B cell (primary cell): ENCODE measurements at regions not wholly inside any gene's neighbourhood (a gene's known extent, or its start where the extent isn't known, plus 50 kb on each side); places are given as distances from the start of the nearest gene placed in this dataset.

Source experiments
- ATAC-seq: fragments of 200-7000 bp; cut with Tn5 transposase; one replicate; pipeline ENCODE4 v1.10.0; 2021; ENCODE audit warnings: low read depth, mild to moderate bottlenecking, moderate number of reproducible peaks, moderate library complexity
- CTCF ChIA-PET: fragments of 350-600 bp; sonication (Branson Sonifier 250); formaldehyde crosslinking; loops from one replicate; lab custom pipeline; 2021; ENCODE audit warnings: antibody characterized with exemption, inconsistent platforms; lab: Charles Lee
- POLR2A ChIA-PET: fragments of 350-600 bp; sonication (Branson Sonifier 250); formaldehyde crosslinking; loops from one replicate; lab custom pipeline; 2021; ENCODE audit warnings: antibody characterized with exemption; lab: Charles Lee
- DNase-seq: peaks from one replicate; pipeline ENCODE4 v3.0.0; 2013
- H2AFZ ChIP-seq: 2 replicates; pipeline ENCODE4 v1.6.1; 2012; ENCODE audit warnings: mild to moderate bottlenecking, low read depth, low read length; ENCODE audit not compliant: insufficient read depth, poor library complexity, severe bottlenecking
- H3K27ac ChIP-seq, 2 donors: 1 replicate in 1 of 2; 2 replicates in 1 of 2; pipeline ENCODE4 v1.5.1; 2012 to 2013; ENCODE audit warnings: low read length in 2 of 2, mild to moderate bottlenecking in 2 of 2, moderate library complexity in 1 of 2
- H3K27me3 ChIP-seq, 4 experiments: fragments of 200-600 bp in 1 of 4; sonication (generic) in 1 of 4; replicated peaks in 1 of 4; 1 replicate in 2 of 4; 2 replicates in 2 of 4; pipeline versions ENCODE4 v1.6.1 to v1.7.0; 2013 to 2016; ENCODE audit warnings: low read length in 3 of 4, mild to moderate bottlenecking in 2 of 4, mixed read lengths in 1 of 4, moderate library complexity in 1 of 4; ENCODE audit not compliant: insufficient read depth in 4 of 4, control insufficient read depth in 3 of 4; ENCODE audit errors: control extremely low read depth in 1 of 4
- H3K36me3 ChIP-seq, 2 experiments: replicated peaks in 1 of 2; 1 replicate in 1 of 2; 2 replicates in 1 of 2; pipeline versions ENCODE4 v1.6.1 to v1.7.1; 2013; ENCODE audit warnings: low read length in 1 of 2; ENCODE audit not compliant: insufficient read depth in 2 of 2, control insufficient read depth in 1 of 2; ENCODE audit errors: control extremely low read depth in 1 of 2, extremely low read depth in 1 of 2
- H3K4me1 ChIP-seq, 2 donors: fragments of 200-600 bp in 1 of 2; sonication (generic) in 1 of 2; 1 replicate in 1 of 2; 2 replicates in 1 of 2; pipeline versions ENCODE4 v1.5.1 to v1.6.1; 2013 to 2017; ENCODE audit warnings: low read length in 2 of 2; ENCODE audit not compliant: control insufficient read depth in 2 of 2, insufficient read depth in 2 of 2
- H3K4me2 ChIP-seq: replicated peaks from 2 replicates; pipeline ENCODE3; 2012; ENCODE audit warnings: mild to moderate bottlenecking, low read depth, low read length; ENCODE audit not compliant: poor library complexity, severe bottlenecking
- H3K4me3 ChIP-seq, 5 experiments: fragments of 200-600 bp in 1 of 5; sonication (generic) in 1 of 5; 1 replicate in 3 of 5; 2 replicates in 2 of 5; pipeline versions ENCODE4 v1.5.1 to v1.7.0; 2011 to 2016; ENCODE audit warnings: low read length in 4 of 5, mild to moderate bottlenecking in 4 of 5, low read depth in 2 of 5, control low read depth in 1 of 5, moderate library complexity in 1 of 5; ENCODE audit not compliant: insufficient read depth in 1 of 5; ENCODE audit errors: control extremely low read depth in 1 of 5, extremely low read depth in 1 of 5
- H3K79me2 ChIP-seq: fragments of 200-600 bp; sonication (generic); one replicate; pipeline ENCODE4 v1.6.0; 2016; ENCODE audit warnings: low read length; ENCODE audit not compliant: control insufficient read depth, insufficient read depth
- H3K9ac ChIP-seq: fragments of 200-600 bp; sonication (generic); 2 replicates; pipeline ENCODE4 v1.6.1; 2017; ENCODE audit warnings: mild to moderate bottlenecking, low read length, moderate library complexity
- H3K9me3 ChIP-seq, 3 donors: one replicate each; pipeline versions ENCODE4 v1.6.1 to v1.7.1; 2013; ENCODE audit warnings: low read length in 2 of 3; ENCODE audit not compliant: control insufficient read depth in 2 of 3, insufficient read depth in 1 of 3; ENCODE audit errors: control extremely low read depth in 1 of 3
- H4K20me1 ChIP-seq: 2 replicates; pipeline ENCODE4 v1.6.0; 2012; ENCODE audit warnings: mild to moderate bottlenecking, low read length; ENCODE audit not compliant: insufficient read depth, control insufficient read depth, poor library complexity, severe bottlenecking
- H3K27ac Mint-ChIP-seq: one replicate; pipeline ENCODE4 v1.8.0; 2021; ENCODE audit warnings: mixed read lengths
- H3K27me3 Mint-ChIP-seq: one replicate; pipeline ENCODE4 v1.8.0; 2021; ENCODE audit warnings: mixed read lengths
- H3K4me1 Mint-ChIP-seq: one replicate; pipeline ENCODE4 v1.8.0; 2021; ENCODE audit warnings: mixed read lengths
- H3K4me3 Mint-ChIP-seq: one replicate; pipeline ENCODE4 v1.8.0; 2021; ENCODE audit warnings: mixed read lengths
- H3K9me3 Mint-ChIP-seq: one replicate; pipeline ENCODE4 v1.8.0; 2022; ENCODE audit warnings: mixed read lengths; ENCODE audit not compliant: insufficient read depth
- CTCF ChIP-seq: fragments of 200-600 bp; IDR thresholded peaks from one replicate; pipeline ENCODE4 v1.8.0; 2022; ENCODE audit warnings: antibody characterized with exemption, mild to moderate bottlenecking
- EZH2 ChIP-seq: IDR thresholded peaks from 2 replicates; pipeline ENCODE4 v1.6.1; 2012; ENCODE audit warnings: borderline replicate concordance, low read depth, mild to moderate bottlenecking, moderate library complexity, low read length; ENCODE audit not compliant: insufficient read depth, poor library complexity, severe bottlenecking
- WGBS: methylation state at CpG from one replicate; pipeline ENCODE4 v1.1.5; 2013; ENCODE audit warnings: missing lambda C conversion rate; ENCODE audit not compliant: insufficient coverage; 5-methylcytosine and 5-hydroxymethylcytosine counted together
- intact Hi-C: fragments of 100-400 bp; cut with micrococcal nuclease; formaldehyde crosslinking; loops from one replicate; pipeline ENCODE4 v1.10.0; 2022

GRCh38 chr13:99037756-99038155 lies 59.9 kb upstream of the DOCK9 start:
- intact Hi-C loops, result no loop called here
- H3K36me3 ChIP-seq, result no peaks in the 10 kb centered on the region
- ChIA-PET POLR2A (no interaction called here), CTCF (interaction anchor here (0.6 to 0.7 kb wide), 3 partner anchors 15 to 723 kb away, joined by 3 read pairs; no protein-coding TSS in a partner anchor)
- peaks cover 10% of the 10 kb centered on the region for H3K79me2 ChIP-seq
- peaks cover 0 to 8% of the 10 kb centered on the region in 2 donors for H3K4me1 ChIP-seq
- no peak overlapping the region for H3K27ac ChIP-seq
- no peak for DNase-seq
- H3K27me3 Mint-ChIP-seq, result peaks cover 22% of the 10 kb centered on the region
- H3K9me3 Mint-ChIP-seq, result peaks cover 6% of the 10 kb centered on the region
- H4K20me1 ChIP-seq, result peaks cover 15% of the 10 kb centered on the region
- H3K27me3 ChIP-seq, result peaks cover 0 to 19% (median 14%) of the 10 kb centered on the region in 4 experiments
- H3K9ac ChIP-seq, result no peak overlapping the region
- WGBS, result no CpG with 5 or more reads among the region's 2 CpGs
- no peak for TF ChIP-seq CTCF
- TF ChIP-seq EZH2, result no peak
- H3K4me3 Mint-ChIP-seq, result no peak overlapping the region
- peaks cover 6% of the 10 kb centered on the region for H3K4me1 Mint-ChIP-seq
- H3K27ac Mint-ChIP-seq, result no peak overlapping the region
- H3K4me3 ChIP-seq, result no peak overlapping the region
- no peak for ATAC-seq
- H3K9me3 ChIP-seq, result peaks cover 0 to 3% (median 0%) of the 10 kb centered on the region in 3 donors
- H3K4me2 ChIP-seq, result no peak overlapping the region
- no peak overlapping the region for H2AFZ ChIP-seq

- H3K27ac ChIP-seq, result no peak overlapping the region
- peaks cover 0 to 3% (median 0%) of the 10 kb centered on the region in 3 donors for H3K9me3 ChIP-seq
- H4K20me1 ChIP-seq, result peaks cover 35% of the 10 kb centered on the region
- H3K4me1 Mint-ChIP-seq, result peaks cover 5% of the 10 kb centered on the region
- TF ChIP-seq CTCF (no peak), EZH2 (no peak)
- CTCF ChIA-PET, result no interaction called here
- POLR2A ChIA-PET, result no interaction called here
- peaks cover 0 to 21% of the 10 kb centered on the region in 2 donors for H3K4me1 ChIP-seq
- no peak overlapping the region for H2AFZ ChIP-seq
- ATAC-seq (no peak), DNase-seq (no peak)
- H3K4me3 ChIP-seq, result no peak overlapping the region
- no peak overlapping the region for H3K4me2 ChIP-seq
- no peak overlapping the region for H3K4me3 Mint-ChIP-seq
- peaks cover 26% of the 10 kb centered on the region for H3K79me2 ChIP-seq
- H3K27me3 Mint-ChIP-seq, result peaks cover 41% of the 10 kb centered on the region
- peaks cover 6% of the 10 kb centered on the region for H3K9me3 Mint-ChIP-seq
- H3K36me3 ChIP-seq, result no peaks in the 10 kb centered on the region
- peaks cover 0 to 40% (median 33%) of the 10 kb centered on the region in 4 experiments for H3K27me3 ChIP-seq
- intact Hi-C loops, result no loop called here
- no CpG with 5 or more reads among the region's 2 CpGs for WGBS
- no peak overlapping the region for H3K9ac ChIP-seq
- H3K27ac Mint-ChIP-seq, result no peak overlapping the region
These were observed 61.9 kb upstream of the DOCK9 start for GRCh38 chr13:99039718-99040280.
